Upper lobe of right lung (tissue), 1 donor: ENCODE measurements at regions not wholly inside any gene's neighbourhood (a gene's known extent, or its start where the extent isn't known, plus 50 kb on each side); places are given as distances from the start of the nearest gene placed in this dataset.

Source experiments
- ATAC-seq: fragments of 200-7000 bp; cut with Tn5 transposase; one replicate; pipeline ENCODE4 v1.9.1; 2020; ENCODE audit warnings: mild to moderate bottlenecking, moderate library complexity
- DNase-seq: peaks from one replicate; pipeline ENCODE4 v3.0.0-alpha.2; 2020
- H3K27ac ChIP-seq: fragments of 200-600 bp; one replicate; pipeline ENCODE4 v1.8.0; 2022
- H3K27me3 ChIP-seq: fragments of 200-600 bp; one replicate; pipeline ENCODE4 v1.8.0; 2022; ENCODE audit warnings: mild to moderate bottlenecking
- H3K36me3 ChIP-seq: fragments of 200-600 bp; one replicate; pipeline ENCODE4 v1.8.0; 2022
- H3K4me1 ChIP-seq: fragments of 200-600 bp; one replicate; pipeline ENCODE4 v1.8.0; 2022
- H3K4me3 ChIP-seq: fragments of 200-600 bp; one replicate; pipeline ENCODE4 v1.8.0; 2022; ENCODE audit warnings: mild to moderate bottlenecking
- H3K9me3 ChIP-seq: fragments of 200-600 bp; one replicate; pipeline ENCODE4 v1.8.0; 2022
- CTCF ChIP-seq: fragments of 200-600 bp; IDR thresholded peaks from one replicate; pipeline ENCODE4 v1.8.0; 2022; ENCODE audit warnings: antibody characterized with exemption
- intact Hi-C: fragments of 100-400 bp; cut with DNase I; formaldehyde crosslinking; loops from one replicate; pipeline ENCODE4 v1.11.0; 2022
- donor health status: DM: no; HTN: yes; CAD: no; lungs with severe emphysema.

- DNase-seq (no peak), ATAC-seq (no peak)
- H3K36me3 ChIP-seq, result no peaks in the 10 kb centered on the region
- no peak overlapping the region for H3K27ac ChIP-seq
- H3K27me3 ChIP-seq, result no peaks in the 10 kb centered on the region
- intact Hi-C loops, result no loop called here
- peaks cover 3% of the 10 kb centered on the region for H3K4me1 ChIP-seq
- no peak overlapping the region for H3K4me3 ChIP-seq
- H3K9me3 ChIP-seq, result no peaks in the 10 kb centered on the region
- no peak for TF ChIP-seq CTCF
These were observed 57.6 kb upstream of the RBPJ start for GRCh38 chr4:26263165-26263564.

GRCh38 chr4:26264109-26264508 lies 56.7 kb upstream of the RBPJ start:
- H3K36me3 ChIP-seq, result no peaks in the 10 kb centered on the region
- TF ChIP-seq CTCF, result no peak
- no peak overlapping the region for H3K4me3 ChIP-seq
- H3K27me3 ChIP-seq, result no peaks in the 10 kb centered on the region
- intact Hi-C loops, result no loop called here
- H3K9me3 ChIP-seq, result no peaks in the 10 kb centered on the region
- peaks cover 3% of the 10 kb centered on the region for H3K4me1 ChIP-seq
- ATAC-seq (no peak), DNase-seq (no peak)
- no peak overlapping the region for H3K27ac ChIP-seq

GRCh38 chr4:26267087-26267486 lies 53.7 kb upstream of the RBPJ start:
- H3K4me1 ChIP-seq, result peaks cover 3% of the 10 kb centered on the region
- intact Hi-C loops, result no loop called here
- H3K27ac ChIP-seq, result no peak overlapping the region
- DNase-seq (no peak), ATAC-seq (peak; percentile 53)
- H3K9me3 ChIP-seq, result no peaks in the 10 kb centered on the region
- H3K36me3 ChIP-seq, result no peaks in the 10 kb centered on the region
- TF ChIP-seq CTCF, result no peak
- no peak overlapping the region for H3K4me3 ChIP-seq
- H3K27me3 ChIP-seq, result no peaks in the 10 kb centered on the region

GRCh38 chr4:26268246-26268645 lies 52.6 kb upstream of the RBPJ start:
- no peaks in the 10 kb centered on the region for H3K27me3 ChIP-seq
- intact Hi-C loops, result no loop called here
- H3K9me3 ChIP-seq, result no peaks in the 10 kb centered on the region
- DNase-seq, result no peak
- no peak overlapping the region for H3K27ac ChIP-seq
- peaks cover 3% of the 10 kb centered on the region for H3K4me1 ChIP-seq
- TF ChIP-seq CTCF, result no peak
- no peaks in the 10 kb centered on the region for H3K36me3 ChIP-seq
- no peak for ATAC-seq
- no peak overlapping the region for H3K4me3 ChIP-seq

- intact Hi-C loops, result no loop called here
- TF ChIP-seq CTCF, result no peak
- ATAC-seq (no peak), DNase-seq (no peak)
- Histone ChIP-seq H3K9me3 (no peaks in the 10 kb centered on the region), H3K27me3 (no peaks in the 10 kb centered on the region), H3K27ac (no peak overlapping the region), H3K4me3 (no peak overlapping the region), H3K36me3 (no peaks in the 10 kb centered on the region), H3K4me1 (peaks cover 3% of the 10 kb centered on the region)
These were observed 51.8 kb upstream of the RBPJ start for GRCh38 chr4:26269038-26269437.
